Chondrocyte (in vitro differentiated cells): ENCODE measurements at regions not wholly inside any gene's neighbourhood (a gene's known extent, or its start where the extent isn't known, plus 50 kb on each side); places are given as distances from the start of the nearest gene placed in this dataset.

Experiments
- DNase-seq: peaks from one replicate; pipeline ENCODE4 v3.0.0; 2021; ENCODE audit warnings: mixed read lengths, low spot score
- H3K27ac Mint-ChIP-seq: one replicate; pipeline ENCODE4 v1.8.0; 2021; ENCODE audit warnings: mild to moderate bottlenecking, moderate library complexity, mixed read lengths; ENCODE audit not compliant: unreplicated experiment
- H3K27me3 Mint-ChIP-seq: 2 replicates; pipeline ENCODE4 v1.8.0; 2021; ENCODE audit warnings: low read depth, mixed read lengths
- H3K36me3 Mint-ChIP-seq: 2 replicates; pipeline ENCODE4 v1.8.0; 2021; ENCODE audit warnings: low read depth, mixed read lengths
- H3K4me1 Mint-ChIP-seq: 2 replicates; pipeline ENCODE4 v1.8.0; 2021; ENCODE audit warnings: low read depth, mild to moderate bottlenecking, mixed read lengths
- H3K4me3 Mint-ChIP-seq: one replicate; pipeline ENCODE4 v1.8.0; 2021; ENCODE audit warnings: mild to moderate bottlenecking, moderate library complexity, mixed read lengths; ENCODE audit not compliant: unreplicated experiment
- H3K9me3 Mint-ChIP-seq: 2 replicates; pipeline ENCODE4 v1.8.0; 2021; ENCODE audit warnings: low read depth, mixed read lengths
- TF ChIP-seq, protein P1 (sequence below): fragments of 200-600 bp; sonication (generic); IDR thresholded peaks from 2 replicates; pipeline ENCODE4 v1.5.0; 2021; ENCODE audit warnings: antibody characterized with exemption, mild to moderate bottlenecking, moderate library complexity

DNA sequence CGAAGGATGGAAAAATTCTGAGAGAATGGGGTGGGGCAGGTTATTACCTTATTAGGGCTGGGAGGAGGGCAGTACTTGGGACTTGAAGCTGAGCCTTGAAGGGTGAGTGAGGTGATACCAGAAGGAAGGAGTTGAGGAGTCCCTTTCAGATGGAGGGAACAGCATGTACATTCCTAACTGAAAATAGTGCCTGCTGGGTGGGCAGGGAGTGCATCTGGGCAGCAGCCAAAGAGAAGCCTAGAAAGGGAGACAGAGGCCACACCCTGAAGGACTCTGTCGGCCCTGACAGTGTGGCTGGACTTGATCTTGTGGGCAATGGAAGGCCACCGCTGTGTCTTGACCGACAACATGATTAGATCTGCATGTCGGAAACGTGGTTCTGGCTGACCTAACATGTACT is 147.6 kb downstream of the NDUFA12 start:
- peaks cover 53% of the 10 kb centered on the region for H3K27me3 Mint-ChIP-seq
- H3K9me3 Mint-ChIP-seq, result peaks cover 13% of the 10 kb centered on the region
- DNase-seq, result no peak
- no peak overlapping the region for H3K4me3 Mint-ChIP-seq
- H3K4me1 Mint-ChIP-seq, result no peaks in the 10 kb centered on the region
- peaks cover 1% of the 10 kb centered on the region for H3K36me3 Mint-ChIP-seq
- TF ChIP-seq, protein P1, sequence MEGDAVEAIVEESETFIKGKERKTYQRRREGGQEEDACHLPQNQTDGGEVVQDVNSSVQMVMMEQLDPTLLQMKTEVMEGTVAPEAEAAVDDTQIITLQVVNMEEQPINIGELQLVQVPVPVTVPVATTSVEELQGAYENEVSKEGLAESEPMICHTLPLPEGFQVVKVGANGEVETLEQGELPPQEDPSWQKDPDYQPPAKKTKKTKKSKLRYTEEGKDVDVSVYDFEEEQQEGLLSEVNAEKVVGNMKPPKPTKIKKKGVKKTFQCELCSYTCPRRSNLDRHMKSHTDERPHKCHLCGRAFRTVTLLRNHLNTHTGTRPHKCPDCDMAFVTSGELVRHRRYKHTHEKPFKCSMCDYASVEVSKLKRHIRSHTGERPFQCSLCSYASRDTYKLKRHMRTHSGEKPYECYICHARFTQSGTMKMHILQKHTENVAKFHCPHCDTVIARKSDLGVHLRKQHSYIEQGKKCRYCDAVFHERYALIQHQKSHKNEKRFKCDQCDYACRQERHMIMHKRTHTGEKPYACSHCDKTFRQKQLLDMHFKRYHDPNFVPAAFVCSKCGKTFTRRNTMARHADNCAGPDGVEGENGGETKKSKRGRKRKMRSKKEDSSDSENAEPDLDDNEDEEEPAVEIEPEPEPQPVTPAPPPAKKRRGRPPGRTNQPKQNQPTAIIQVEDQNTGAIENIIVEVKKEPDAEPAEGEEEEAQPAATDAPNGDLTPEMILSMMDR, result no peak
- H3K27ac Mint-ChIP-seq, result no peak overlapping the region

DNA sequence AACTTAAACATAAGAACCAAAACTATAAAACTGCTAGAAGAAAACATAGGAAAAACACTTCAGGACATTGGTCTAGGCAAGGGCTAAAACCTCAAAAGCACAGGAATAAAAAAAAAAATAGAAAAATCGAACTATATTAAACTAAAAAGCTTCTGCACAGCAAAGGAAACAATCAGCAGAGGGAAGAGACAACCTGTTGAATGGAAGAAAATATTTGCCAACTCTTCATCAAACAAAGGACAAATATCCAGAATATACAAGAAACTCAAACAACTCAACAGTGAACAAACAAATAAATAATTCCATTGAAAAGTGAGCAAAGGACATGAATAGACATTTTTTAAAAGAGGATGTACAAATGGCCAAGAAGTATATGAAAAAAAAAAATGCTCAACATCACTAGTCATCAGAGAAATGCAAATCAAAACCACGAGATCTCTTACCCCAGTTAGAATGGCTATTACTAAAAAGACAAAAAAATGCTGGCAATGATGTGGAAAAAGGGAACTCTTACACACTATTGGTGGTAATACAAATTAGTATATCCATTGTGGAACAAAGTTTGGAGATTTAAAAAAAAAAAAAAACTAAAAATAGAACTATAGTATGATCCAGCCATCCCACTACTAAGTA is 152.0 kb downstream of the NDUFA12 start:
- Mint-ChIP-seq H3K9me3 (peaks cover 13% of the 10 kb centered on the region), H3K4me3 (no peak overlapping the region), H3K27me3 (peaks cover 49% of the 10 kb centered on the region), H3K36me3 (peaks cover 4% of the 10 kb centered on the region), H3K27ac (no peak overlapping the region), H3K4me1 (no peaks in the 10 kb centered on the region)
- TF ChIP-seq, protein P1, result no peak
- DNase-seq, result no peak

DNA sequence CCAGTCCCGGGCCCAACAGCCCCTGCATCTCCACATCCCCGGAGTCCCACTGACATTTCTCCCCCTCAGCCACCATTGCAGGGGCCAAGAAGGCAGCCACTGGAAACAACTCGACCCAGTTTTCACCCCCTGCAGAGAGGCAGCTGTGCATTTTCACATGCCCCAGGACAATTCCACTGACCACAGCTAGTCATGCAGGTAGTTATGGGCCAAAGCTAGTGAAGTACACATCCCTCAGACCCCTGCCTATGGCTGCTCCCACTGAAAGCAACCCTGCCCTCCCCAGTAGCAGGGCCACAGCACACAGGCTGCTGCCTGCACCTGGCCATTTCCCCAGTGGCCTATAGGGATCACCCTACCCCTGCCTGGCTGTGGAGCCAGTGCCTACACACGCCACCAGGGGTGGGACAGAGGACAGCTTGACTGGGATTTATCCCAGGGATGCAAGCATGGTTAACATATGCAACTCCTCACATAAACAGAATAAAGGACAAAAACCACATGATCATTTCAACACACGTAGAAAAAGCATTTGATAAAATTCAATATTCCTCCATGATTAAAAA is 154.0 kb downstream of the NDUFA12 start:
- no peaks in the 10 kb centered on the region for H3K4me1 Mint-ChIP-seq
- H3K36me3 Mint-ChIP-seq, result peaks cover 4% of the 10 kb centered on the region

DNA sequence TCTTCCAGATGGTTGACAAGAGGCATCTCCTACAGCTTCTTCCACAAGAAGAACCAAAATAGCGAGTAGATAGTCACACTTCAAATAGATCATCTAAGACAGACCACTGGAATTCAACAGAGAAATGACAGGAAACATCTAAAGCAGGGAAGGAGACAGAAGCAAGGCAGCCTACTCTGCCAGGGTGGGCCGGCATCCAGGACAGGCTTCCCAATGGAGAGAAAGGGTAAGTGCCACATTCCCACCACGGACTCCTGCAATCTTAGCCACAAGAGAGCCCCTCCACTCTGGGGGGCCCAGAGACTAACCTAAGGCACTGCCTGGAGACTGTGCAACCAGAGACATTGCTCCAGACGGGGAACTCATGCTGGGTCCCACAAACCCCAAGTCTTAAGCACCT is 154.5 kb downstream of the NDUFA12 start:
- Mint-ChIP-seq H3K27ac (no peak overlapping the region), H3K27me3 (peaks cover 61% of the 10 kb centered on the region), H3K9me3 (peaks cover 13% of the 10 kb centered on the region), H3K36me3 (peaks cover 4% of the 10 kb centered on the region), H3K4me1 (no peaks in the 10 kb centered on the region), H3K4me3 (no peak overlapping the region)
- TF ChIP-seq, protein P1, result no peak
- no peak for DNase-seq

More for the DNA sequence above, 154.0 kb downstream of the NDUFA12 start:
- Mint-ChIP-seq H3K4me3 (no peak overlapping the region), H3K27me3 (peaks cover 57% of the 10 kb centered on the region), H3K27ac (no peak overlapping the region), H3K9me3 (peaks cover 13% of the 10 kb centered on the region)
- no peak for DNase-seq
- TF ChIP-seq, protein P1, result no peak

DNA sequence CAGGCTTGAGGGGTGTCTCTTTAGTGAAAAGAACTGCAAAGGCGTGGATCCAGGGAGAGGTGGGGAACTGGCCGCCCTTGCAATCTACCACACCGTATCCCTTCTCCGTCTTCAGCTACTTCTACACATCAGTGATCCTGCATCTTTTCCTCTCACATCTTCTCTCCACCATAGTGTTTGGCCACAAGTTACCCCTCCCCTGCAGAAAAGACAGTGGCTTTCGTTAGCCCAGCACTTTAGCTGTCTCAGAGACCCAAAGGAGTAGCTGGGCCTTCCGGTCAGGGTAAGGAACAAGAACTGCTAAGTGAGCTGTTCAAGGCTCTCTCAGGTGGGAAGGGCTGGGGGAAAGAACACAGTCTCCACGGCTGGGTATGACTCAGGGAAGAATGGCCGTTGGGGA is 158.4 kb downstream of the NDUFA12 start:
- H3K9me3 Mint-ChIP-seq, result no peaks in the 10 kb centered on the region
- H3K4me3 Mint-ChIP-seq, result no peak overlapping the region

More for the DNA sequence above, 158.4 kb downstream of the NDUFA12 start:
- DNase-seq, result no peak
- H3K36me3 Mint-ChIP-seq, result peaks cover 2% of the 10 kb centered on the region
- TF ChIP-seq, protein P1, result no peak
- H3K27me3 Mint-ChIP-seq, result peaks cover 44% of the 10 kb centered on the region
- no peak overlapping the region for H3K27ac Mint-ChIP-seq
- H3K4me1 Mint-ChIP-seq, result no peaks in the 10 kb centered on the region
